H9 (cell line): ENCODE measurements at regions not wholly inside any gene's neighbourhood (a gene's known extent, or its start where the extent isn't known, plus 50 kb on each side); places are given as distances from the start of the nearest gene placed in this dataset.

Experiments
- DNase-seq: peaks from one replicate; pipeline ENCODE4 v3.0.0-alpha.2; 2017
- H2AFZ ChIP-seq: one replicate; pipeline ENCODE4 v1.6.1; 2013; ENCODE audit warnings: mild to moderate bottlenecking, low read length, control low read depth, moderate library complexity
- H2AK5ac ChIP-seq: 2 replicates; pipeline ENCODE4 v1.6.1; 2013; ENCODE audit warnings: low read length, control low read depth, mixed read lengths; ENCODE audit not compliant: insufficient read length
- H2BK120ac ChIP-seq: one replicate; pipeline ENCODE4 v1.6.1; 2013; ENCODE audit warnings: low read depth, mild to moderate bottlenecking, low read length, control low read depth, inconsistent platforms; ENCODE audit not compliant: poor library complexity, severe bottlenecking
- H2BK12ac ChIP-seq: 2 replicates; pipeline ENCODE4 v1.6.1; 2013; ENCODE audit warnings: low read length, control low read depth, mixed read lengths, low read depth; ENCODE audit not compliant: insufficient read length
- H2BK15ac ChIP-seq: 2 replicates; pipeline ENCODE4 v1.6.1; 2013; ENCODE audit warnings: low read depth, low read length, control low read depth
- H2BK20ac ChIP-seq: one replicate; pipeline ENCODE4 v1.6.1; 2013; ENCODE audit warnings: low read depth, mild to moderate bottlenecking, low read length, control low read depth, inconsistent platforms; ENCODE audit not compliant: poor library complexity, severe bottlenecking
- H2BK5ac ChIP-seq: 2 replicates; pipeline ENCODE4 v1.6.1; 2013; ENCODE audit warnings: low read length, control low read depth, mixed read lengths; ENCODE audit not compliant: insufficient read length
- H3K14ac ChIP-seq: 2 replicates; pipeline ENCODE4 v1.6.1; 2013; ENCODE audit warnings: low read length, control low read depth; ENCODE audit not compliant: insufficient read depth
- H3K18ac ChIP-seq: 2 replicates; pipeline ENCODE4 v1.6.1; 2013; ENCODE audit warnings: low read depth, mild to moderate bottlenecking, mixed read lengths, low read length, control low read depth; ENCODE audit not compliant: insufficient read length
- H3K23ac ChIP-seq: 2 replicates; pipeline ENCODE4 v1.6.1; 2013; ENCODE audit warnings: low read length, control low read depth, mixed read lengths, low read depth; ENCODE audit not compliant: insufficient read length
- H3K23me2 ChIP-seq: 2 replicates; pipeline ENCODE4 v1.6.1; 2013; ENCODE audit warnings: low read depth, mild to moderate bottlenecking, mixed read lengths, low read length, control low read depth; ENCODE audit not compliant: insufficient read length, poor library complexity, severe bottlenecking
- H3K27ac ChIP-seq: 2 replicates; pipeline ENCODE4 v1.5.1; 2013; ENCODE audit warnings: low read length, control low read depth, mixed read lengths, low read depth; ENCODE audit not compliant: insufficient read length
- H3K27me3 ChIP-seq: 2 replicates; pipeline ENCODE4 v1.6.1; 2013; ENCODE audit warnings: low read length, control low read depth, inconsistent platforms; ENCODE audit not compliant: insufficient read depth
- H3K4ac ChIP-seq: 2 replicates; pipeline ENCODE4 v1.6.1; 2013; ENCODE audit warnings: low read depth, mild to moderate bottlenecking, control low read depth, inconsistent platforms, low read length, moderate library complexity
- H3K4me1 ChIP-seq: 2 replicates; pipeline ENCODE4 v1.6.1; 2013; ENCODE audit warnings: low read length, control low read depth, inconsistent platforms; ENCODE audit not compliant: insufficient read depth
- H3K4me2 ChIP-seq: 2 replicates; pipeline ENCODE4 v1.6.1; 2013; ENCODE audit warnings: low read length, control low read depth, mixed read lengths; ENCODE audit not compliant: insufficient read length, insufficient read depth
- H3K56ac ChIP-seq: 2 replicates; pipeline ENCODE4 v1.6.1; 2013; ENCODE audit warnings: low read depth, mild to moderate bottlenecking, mixed read lengths, low read length, control low read depth; ENCODE audit not compliant: insufficient read length
- H3K79me1 ChIP-seq: 2 replicates; pipeline ENCODE4 v1.6.1; 2013; ENCODE audit warnings: low read depth, mild to moderate bottlenecking, moderate library complexity, low read length, control low read depth, inconsistent platforms; ENCODE audit not compliant: insufficient read depth, poor library complexity, severe bottlenecking
- H3K79me2 ChIP-seq: 2 replicates; pipeline ENCODE4 v1.6.1; 2013; ENCODE audit warnings: low read length, control low read depth, inconsistent platforms; ENCODE audit not compliant: insufficient read depth
- H3K9ac ChIP-seq: 2 replicates; pipeline ENCODE4 v1.6.1; 2013; ENCODE audit warnings: low read length, control low read depth, mixed read lengths; ENCODE audit not compliant: insufficient read length; ENCODE audit errors: extremely low read depth
- H3K9me3 ChIP-seq: one replicate; pipeline ENCODE4 v1.6.1; 2013; ENCODE audit warnings: low read depth, low read length, inconsistent platforms; ENCODE audit not compliant: control insufficient read depth
- H3T11ph ChIP-seq: one replicate; pipeline ENCODE4 v1.6.1; 2013; ENCODE audit warnings: mild to moderate bottlenecking, low read length, control low read depth, inconsistent platforms
- H4K20me1 ChIP-seq: one replicate; pipeline ENCODE4 v1.6.1; 2013; ENCODE audit not compliant: control insufficient read depth, insufficient read length, insufficient read depth
- H4K5ac ChIP-seq: 2 replicates; pipeline ENCODE4 v1.6.1; 2013; ENCODE audit warnings: low read depth, mild to moderate bottlenecking, mixed read lengths, low read length, control low read depth; ENCODE audit not compliant: insufficient read length
- H4K8ac ChIP-seq: replicated peaks from 2 replicates; pipeline ENCODE4 v1.6.1; 2013; ENCODE audit warnings: low read length, control low read depth, mixed read lengths, low read depth; ENCODE audit not compliant: insufficient read length
- H4K91ac ChIP-seq: 2 replicates; pipeline ENCODE4 v1.6.1; 2013; ENCODE audit warnings: low read depth, mild to moderate bottlenecking, moderate library complexity, mixed read lengths, low read length, control low read depth; ENCODE audit not compliant: insufficient read length
- H3K27ac Mint-ChIP-seq, 3 experiments: 2 replicates in 2 of 3; 3 replicates in 1 of 3; pipeline ENCODE4 v1.8.0; 2020 to 2021; ENCODE audit warnings: mixed read lengths in 3 of 3, mild to moderate bottlenecking in 1 of 3, moderate library complexity in 1 of 3
- H3K27me3 Mint-ChIP-seq: 2 replicates; pipeline ENCODE4 v1.8.0; 2021; ENCODE audit warnings: low read depth, mild to moderate bottlenecking, moderate library complexity, mixed read lengths
- H3K36me3 Mint-ChIP-seq, 3 experiments: 2 replicates in 2 of 3; 3 replicates in 1 of 3; pipeline ENCODE4 v1.8.0; 2020 to 2021; ENCODE audit warnings: low read depth in 3 of 3, mixed read lengths in 3 of 3; ENCODE audit not compliant: insufficient read depth in 1 of 3
- H3K4me1 Mint-ChIP-seq, 2 experiments: 2 replicates each; pipeline ENCODE4 v1.8.0; 2020; ENCODE audit warnings: mixed read lengths in 2 of 2
- H3K4me3 Mint-ChIP-seq, 2 experiments: 2 replicates in 1 of 2; 3 replicates in 1 of 2; pipeline ENCODE4 v1.8.0; 2020 to 2021; ENCODE audit warnings: mild to moderate bottlenecking in 2 of 2, mixed read lengths in 2 of 2, moderate library complexity in 1 of 2
- H3K9me3 Mint-ChIP-seq, 2 experiments: 2 replicates in 1 of 2; 3 replicates in 1 of 2; pipeline ENCODE4 v1.8.0; 2020; ENCODE audit warnings: mild to moderate bottlenecking in 2 of 2, mixed read lengths in 2 of 2, moderate library complexity in 1 of 2
- WGBS: extraction: QIAGEN DNeasy Blood & Tissue Kit; methylation state at CpG from one replicate; pipeline ENCODE4 v1.1.7; 2013; ENCODE audit warnings: missing lambda C conversion rate, low lambda C conversion rate, mixed read lengths; ENCODE audit not compliant: insufficient read length; ENCODE audit errors: extremely low coverage; 5-methylcytosine and 5-hydroxymethylcytosine counted together
- TF ChIP-seq, protein P1 (sequence below): fragments of 200-600 bp; sonication (generic); conservative IDR thresholded peaks from 3 replicates; pipeline ENCODE4 v1.8.0; 2021; ENCODE audit warnings: antibody characterized with exemption, mild to moderate bottlenecking

DNA sequence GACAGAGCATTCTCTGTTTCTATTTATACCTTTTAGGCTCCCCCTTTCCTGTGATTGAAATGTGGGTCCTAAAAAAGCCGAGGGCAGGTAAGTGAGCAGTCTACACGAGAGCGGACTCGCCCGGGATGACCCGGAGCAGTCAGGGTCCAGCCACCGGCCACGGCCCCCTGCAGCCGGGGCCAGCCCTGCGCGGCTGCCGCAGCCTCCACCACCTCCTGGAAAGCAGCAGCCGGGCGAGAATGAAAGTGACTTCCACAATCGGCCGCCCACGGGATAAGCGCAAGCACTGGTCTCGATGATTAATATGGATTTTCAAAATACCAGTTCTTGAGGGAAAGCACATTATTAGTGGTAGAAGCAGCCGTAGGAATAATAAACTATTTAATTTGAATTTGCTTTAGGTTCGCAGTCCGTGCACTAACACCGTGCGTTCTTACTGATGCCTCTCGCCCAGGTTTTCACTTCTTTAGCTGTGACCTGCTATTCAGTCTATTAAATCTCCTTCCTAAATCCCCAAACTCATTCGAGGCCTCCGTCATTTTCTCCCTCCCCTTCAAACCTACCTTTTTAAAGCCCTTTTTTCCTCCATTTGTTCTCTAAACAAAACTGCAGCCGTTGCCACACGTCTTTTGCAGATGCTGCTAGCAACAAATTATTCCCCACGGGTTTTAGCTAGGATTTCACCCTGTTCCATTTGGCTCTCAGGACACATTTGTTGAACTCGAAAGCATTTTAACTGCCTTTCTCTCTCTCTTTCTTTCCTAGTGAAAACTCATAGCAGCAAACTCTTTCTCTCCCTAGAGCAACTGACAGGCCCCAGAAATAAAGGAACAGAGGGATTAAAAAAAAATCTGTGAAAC is 1015.1 kb upstream of the PIK3C3 start:
- Histone ChIP-seq H3K4ac (no peak overlapping the region), H4K91ac (no peak overlapping the region), H4K20me1 (no peaks in the 10 kb centered on the region), H2AK5ac (no peak overlapping the region), H3K79me2 (no peaks in the 10 kb centered on the region), H3K27ac (no peak overlapping the region), H2BK12ac (no peak overlapping the region), H2BK120ac (no peak overlapping the region), H3K4me1 (no peaks in the 10 kb centered on the region), H2AFZ (peak overlapping the region; percentile 22), H3K79me1 (no peaks in the 10 kb centered on the region), H3K23ac (no peak overlapping the region), H3T11ph (no peak overlapping the region), H2BK20ac (no peak overlapping the region), H3K23me2 (no peaks in the 10 kb centered on the region), H2BK5ac (no peak overlapping the region), H3K18ac (no peak overlapping the region), H4K8ac (no peak overlapping the region), H3K27me3 (no peaks in the 10 kb centered on the region), H3K9me3 (no peaks in the 10 kb centered on the region), H2BK15ac (no peak overlapping the region), H4K5ac (no peak overlapping the region), H3K4me2 (no peak overlapping the region), H3K56ac (no peak overlapping the region), H3K9ac (no peak overlapping the region), H3K14ac (no peak overlapping the region)
- Mint-ChIP-seq H3K4me3 (no peak overlapping the region), H3K36me3 (no peaks in the 10 kb centered on the region), H3K4me1 (peaks cover 4 to 5% of the 10 kb centered on the region in 2 experiments), H3K27ac (peak overlapping the region in 2 of 3 experiments; percentile 14 to 63; a peak in 3 of 7 replicates), H3K27me3 (no peaks in the 10 kb centered on the region), H3K9me3 (no peaks in the 10 kb centered on the region; a peak in 1 of 5 replicates)
- DNase-seq = no peak
- TF ChIP-seq, protein P1, sequence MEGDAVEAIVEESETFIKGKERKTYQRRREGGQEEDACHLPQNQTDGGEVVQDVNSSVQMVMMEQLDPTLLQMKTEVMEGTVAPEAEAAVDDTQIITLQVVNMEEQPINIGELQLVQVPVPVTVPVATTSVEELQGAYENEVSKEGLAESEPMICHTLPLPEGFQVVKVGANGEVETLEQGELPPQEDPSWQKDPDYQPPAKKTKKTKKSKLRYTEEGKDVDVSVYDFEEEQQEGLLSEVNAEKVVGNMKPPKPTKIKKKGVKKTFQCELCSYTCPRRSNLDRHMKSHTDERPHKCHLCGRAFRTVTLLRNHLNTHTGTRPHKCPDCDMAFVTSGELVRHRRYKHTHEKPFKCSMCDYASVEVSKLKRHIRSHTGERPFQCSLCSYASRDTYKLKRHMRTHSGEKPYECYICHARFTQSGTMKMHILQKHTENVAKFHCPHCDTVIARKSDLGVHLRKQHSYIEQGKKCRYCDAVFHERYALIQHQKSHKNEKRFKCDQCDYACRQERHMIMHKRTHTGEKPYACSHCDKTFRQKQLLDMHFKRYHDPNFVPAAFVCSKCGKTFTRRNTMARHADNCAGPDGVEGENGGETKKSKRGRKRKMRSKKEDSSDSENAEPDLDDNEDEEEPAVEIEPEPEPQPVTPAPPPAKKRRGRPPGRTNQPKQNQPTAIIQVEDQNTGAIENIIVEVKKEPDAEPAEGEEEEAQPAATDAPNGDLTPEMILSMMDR = no peak
- WGBS = no CpG with 5 or more reads among the region's 31 CpGs
